Skeletal muscle satellite cell (primary cell): ENCODE measurements at regions not wholly inside any gene's neighbourhood (a gene's known extent, or its start where the extent isn't known, plus 50 kb on each side); places are given as distances from the start of the nearest gene placed in this dataset.
"Not testable (repeated sequence)": the region's sequence is repeated elsewhere in the genome, so short reads cannot be mapped to it uniquely, and the experiment has no call there.

ENCODE experiments used
- H3K27me3 ChIP-seq: 2 replicates; pipeline ENCODE4 v1.7.0; 2013; ENCODE audit warnings: low read length; ENCODE audit not compliant: control insufficient read depth, insufficient read depth
- H3K36me3 ChIP-seq: 2 replicates; pipeline ENCODE4 v1.7.0; 2013; ENCODE audit warnings: mild to moderate bottlenecking, control low read depth, low read length; ENCODE audit not compliant: insufficient read depth
- H3K4me1 ChIP-seq: 2 replicates; pipeline ENCODE4 v1.7.0; 2013; ENCODE audit warnings: low read length; ENCODE audit not compliant: control insufficient read depth, insufficient read depth
- H3K4me2 ChIP-seq: 2 replicates; pipeline ENCODE4 v1.7.0; 2013; ENCODE audit warnings: mild to moderate bottlenecking, low read length
- H3K4me3 ChIP-seq: 2 replicates; pipeline ENCODE4 v1.7.0; 2013; ENCODE audit warnings: low read length
- H3K9ac ChIP-seq: 2 replicates; pipeline ENCODE4 v1.7.0; 2013; ENCODE audit warnings: mild to moderate bottlenecking, low read depth, low read length, moderate library complexity
- H3K9me3 ChIP-seq: replicated peaks from 2 replicates; pipeline ENCODE4 v1.7.0; 2013; ENCODE audit warnings: mild to moderate bottlenecking, control low read depth, low read length

- H3K4me3 ChIP-seq, result no peak overlapping the region
- no peaks in the 10 kb centered on the region for H3K4me1 ChIP-seq
- no peaks in the 10 kb centered on the region for H3K27me3 ChIP-seq
- no peak overlapping the region for H3K4me2 ChIP-seq
- peaks cover 11% of the 10 kb centered on the region for H3K9me3 ChIP-seq
- H3K36me3 ChIP-seq, result no peaks in the 10 kb centered on the region
- no peak overlapping the region for H3K9ac ChIP-seq
These were observed 947.7 kb downstream of the GALC start for GRCh38 chr14:87045246-87045645.

- Histone ChIP-seq H3K36me3 (no peaks in the 10 kb centered on the region), H3K4me3 (no peak overlapping the region), H3K4me1 (no peaks in the 10 kb centered on the region), H3K9me3 (peaks cover 10% of the 10 kb centered on the region), H3K9ac (no peak overlapping the region), H3K4me2 (no peak overlapping the region), H3K27me3 (no peaks in the 10 kb centered on the region)
These were observed 948.2 kb downstream of the GALC start for GRCh38 chr14:87044807-87045206.

- Histone ChIP-seq H3K4me1 (no peaks in the 10 kb centered on the region), H3K36me3 (no peaks in the 10 kb centered on the region), H3K4me3 (no peak overlapping the region), H3K4me2 (no peak overlapping the region), H3K27me3 (no peaks in the 10 kb centered on the region), H3K9ac (no peak overlapping the region), H3K9me3 (peaks cover 7% of the 10 kb centered on the region)
These were observed 949.2 kb downstream of the GALC start for GRCh38 chr14:87043667-87044200.

GRCh38 chr14:87042354-87042753 is 950.6 kb downstream of the GALC start:
- no peak overlapping the region for H3K4me3 ChIP-seq
- no peak overlapping the region for H3K4me2 ChIP-seq
- no peak overlapping the region for H3K9ac ChIP-seq
- H3K27me3 ChIP-seq, result no peaks in the 10 kb centered on the region
- peaks cover 3% of the 10 kb centered on the region for H3K9me3 ChIP-seq
- no peaks in the 10 kb centered on the region for H3K4me1 ChIP-seq
- no peaks in the 10 kb centered on the region for H3K36me3 ChIP-seq

- H3K9ac ChIP-seq, result no peak overlapping the region
These were observed 951.5 kb downstream of the GALC start for GRCh38 chr14:87041290-87042020.

GRCh38 chr14:87034680-87035079 is 958.3 kb downstream of the GALC start:
- no peak overlapping the region for H3K9ac ChIP-seq
- H3K9me3 ChIP-seq, result peaks cover 14% of the 10 kb centered on the region
- no peak overlapping the region for H3K4me2 ChIP-seq
- no peaks in the 10 kb centered on the region for H3K36me3 ChIP-seq
- no peak overlapping the region for H3K4me3 ChIP-seq
- H3K4me1 ChIP-seq, result no peaks in the 10 kb centered on the region
- H3K27me3 ChIP-seq, result no peaks in the 10 kb centered on the region

More at GRCh38 chr14:87041290-87042020, 951.5 kb downstream of the GALC start:
- no peaks in the 10 kb centered on the region for H3K4me1 ChIP-seq
- no peaks in the 10 kb centered on the region for H3K27me3 ChIP-seq
- H3K4me3 ChIP-seq, result no peak overlapping the region
- H3K36me3 ChIP-seq, result no peaks in the 10 kb centered on the region
- no peak overlapping the region for H3K4me2 ChIP-seq
- H3K9me3 ChIP-seq, result peaks cover 3% of the 10 kb centered on the region

- Histone ChIP-seq H3K36me3 (no peaks in the 10 kb centered on the region), H3K4me2 (no peak overlapping the region), H3K4me3 (no peak overlapping the region), H3K27me3 (no peaks in the 10 kb centered on the region), H3K4me1 (no peaks in the 10 kb centered on the region), H3K9ac (no peak overlapping the region), H3K9me3 (peaks cover 14% of the 10 kb centered on the region)
These were observed 962.8 kb downstream of the GALC start for GRCh38 chr14:87030197-87030596.

GRCh38 chr14:87020106-87020505 is 972.9 kb downstream of the GALC start:
- H3K27me3 ChIP-seq, result not testable (repeated sequence)

GRCh38 chr14:87018294-87018693 is 974.7 kb downstream of the GALC start:
- H3K4me1 ChIP-seq, result no peaks in the 10 kb centered on the region
- H3K4me2 ChIP-seq, result no peak overlapping the region
- H3K9me3 ChIP-seq, result no peaks in the 10 kb centered on the region
- H3K9ac ChIP-seq, result no peak overlapping the region
- H3K27me3 ChIP-seq, result no peaks in the 10 kb centered on the region
- no peak overlapping the region for H3K4me3 ChIP-seq
- H3K36me3 ChIP-seq, result no peaks in the 10 kb centered on the region

More at GRCh38 chr14:87020106-87020505, 972.9 kb downstream of the GALC start:
- not testable (repeated sequence) for H3K9me3 ChIP-seq, H3K4me2 ChIP-seq, H3K36me3 ChIP-seq, H3K4me1 ChIP-seq, H3K9ac ChIP-seq, H3K4me3 ChIP-seq

GRCh38 chr14:87017335-87017734 is 975.6 kb downstream of the GALC start:
- Histone ChIP-seq H3K4me2 (no peak overlapping the region), H3K36me3 (no peaks in the 10 kb centered on the region), H3K9me3 (peaks cover 4% of the 10 kb centered on the region), H3K27me3 (no peaks in the 10 kb centered on the region), H3K9ac (no peak overlapping the region), H3K4me3 (no peak overlapping the region), H3K4me1 (no peaks in the 10 kb centered on the region)

- peaks cover 4% of the 10 kb centered on the region for H3K9me3 ChIP-seq
- no peak overlapping the region for H3K4me3 ChIP-seq
- no peaks in the 10 kb centered on the region for H3K27me3 ChIP-seq
- no peaks in the 10 kb centered on the region for H3K4me1 ChIP-seq
- H3K9ac ChIP-seq, result no peak overlapping the region
- no peaks in the 10 kb centered on the region for H3K36me3 ChIP-seq
- no peak overlapping the region for H3K4me2 ChIP-seq
These were observed 978.1 kb downstream of the GALC start for GRCh38 chr14:87014856-87015255.

- Histone ChIP-seq H3K9me3 (peaks cover 4% of the 10 kb centered on the region), H3K27me3 (no peaks in the 10 kb centered on the region), H3K4me3 (no peak overlapping the region), H3K36me3 (no peaks in the 10 kb centered on the region), H3K4me1 (no peaks in the 10 kb centered on the region), H3K4me2 (no peak overlapping the region), H3K9ac (no peak overlapping the region)
These were observed 979.4 kb downstream of the GALC start for GRCh38 chr14:87013583-87013982.
